Activated CD4-positive, alpha-beta T cell treated with anti-CD3 and anti-CD28 coated beads, Interleukin-2, amount 50 U/mL, for 16 hours (primary cell): ENCODE measurements at regions not wholly inside any gene's neighbourhood (a gene's known extent, or its start where the extent isn't known, plus 50 kb on each side); places are given as distances from the start of the nearest gene placed in this dataset.

ENCODE experiments used
- DNase-seq: peaks from one replicate; pipeline ENCODE4 v3.0.0-alpha.2; 2020

DNA sequence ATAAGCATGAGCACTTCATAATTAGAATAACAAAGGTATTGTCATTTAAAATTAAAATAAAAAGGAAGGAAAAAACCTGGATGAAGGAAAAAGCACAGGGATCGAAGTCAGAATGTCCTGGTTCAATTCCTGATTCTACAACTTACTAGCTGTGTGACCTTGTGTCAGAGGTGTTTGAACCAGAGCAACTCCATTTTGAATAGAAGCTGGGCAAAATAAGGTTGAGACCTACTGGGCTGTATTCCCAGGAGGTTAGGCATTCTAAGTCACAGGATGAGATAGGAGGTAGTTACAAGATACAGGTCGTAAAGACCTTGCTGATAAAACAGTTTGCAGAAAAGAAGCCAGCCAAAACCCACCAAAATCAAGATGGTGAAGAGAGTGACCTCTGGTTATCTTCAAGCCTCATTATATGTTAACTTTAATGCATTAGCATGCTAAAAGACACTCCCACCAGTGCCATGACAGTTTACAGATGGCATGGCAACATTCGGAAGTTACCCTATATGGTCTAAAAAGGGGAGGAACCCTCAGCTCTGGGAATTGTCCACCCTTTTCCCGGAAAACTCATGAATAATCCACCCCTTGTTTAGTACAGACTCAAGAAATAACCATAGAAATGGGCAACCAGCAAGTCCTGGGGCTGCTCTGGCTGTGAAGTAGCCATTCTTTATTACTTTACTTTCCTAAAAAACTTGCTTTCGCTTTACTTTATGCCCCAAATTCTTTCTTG is 412.7 kb downstream of the PIK3R1 start:
- no peak for DNase-seq

DNA sequence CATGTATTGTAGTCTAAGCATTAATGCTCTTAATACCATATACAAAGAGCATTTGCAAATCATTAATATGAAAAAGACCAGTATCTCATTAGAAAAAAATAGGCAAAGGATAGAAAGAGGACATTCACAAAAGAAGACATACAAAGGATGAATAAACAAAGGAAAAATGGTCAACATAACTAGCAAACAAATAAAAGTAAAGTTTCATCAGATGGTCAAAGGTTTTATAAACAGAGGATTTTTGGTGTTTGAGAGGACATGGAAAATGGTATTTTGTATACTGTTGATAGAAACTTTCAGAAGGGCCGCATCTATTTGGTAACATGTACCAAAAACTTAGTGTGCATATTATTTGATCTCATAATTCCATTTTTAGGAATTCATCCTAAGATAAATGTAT is 414.8 kb downstream of the PIK3R1 start:
- no peak for DNase-seq

DNA sequence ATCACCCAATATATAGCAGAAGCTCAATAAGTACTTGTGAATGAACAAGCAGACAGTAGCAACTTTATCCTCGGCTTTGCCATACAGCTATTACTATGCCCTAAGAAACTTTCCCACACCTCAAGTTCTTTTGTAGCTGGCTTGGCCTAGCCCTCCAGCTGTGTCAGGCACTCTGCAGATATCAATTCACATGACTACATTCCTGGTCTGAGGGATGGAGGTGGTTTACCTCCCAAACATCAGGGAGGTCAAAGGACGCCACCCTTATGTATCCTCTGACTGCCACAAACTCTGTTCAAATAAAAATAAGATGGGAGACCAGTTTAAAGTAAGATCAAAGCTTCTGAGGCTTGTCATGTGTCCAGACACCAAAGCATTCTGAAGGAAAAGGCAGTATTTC is 416.3 kb downstream of the PIK3R1 start:
- DNase-seq = no peak

DNA sequence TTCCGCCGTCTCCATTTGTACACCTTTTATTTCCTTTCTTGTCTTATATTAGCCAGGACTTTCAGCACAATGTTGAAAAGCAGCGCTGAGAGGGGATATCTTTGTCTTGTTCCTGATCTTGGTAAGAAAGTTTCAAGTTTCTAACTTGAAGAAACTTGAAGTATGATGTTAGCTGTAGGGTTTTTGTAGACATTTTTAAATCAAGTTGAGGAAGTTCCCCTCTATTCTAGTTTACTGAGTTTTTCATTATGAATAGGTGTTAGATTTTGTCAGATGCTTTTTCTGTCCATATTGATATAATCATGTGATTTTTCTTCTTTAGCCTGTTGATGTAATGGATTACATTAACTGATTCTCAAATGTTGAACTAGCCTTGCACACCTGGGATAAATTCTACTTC is 425.7 kb downstream of the PIK3R1 start:
- DNase-seq = no peak

DNA sequence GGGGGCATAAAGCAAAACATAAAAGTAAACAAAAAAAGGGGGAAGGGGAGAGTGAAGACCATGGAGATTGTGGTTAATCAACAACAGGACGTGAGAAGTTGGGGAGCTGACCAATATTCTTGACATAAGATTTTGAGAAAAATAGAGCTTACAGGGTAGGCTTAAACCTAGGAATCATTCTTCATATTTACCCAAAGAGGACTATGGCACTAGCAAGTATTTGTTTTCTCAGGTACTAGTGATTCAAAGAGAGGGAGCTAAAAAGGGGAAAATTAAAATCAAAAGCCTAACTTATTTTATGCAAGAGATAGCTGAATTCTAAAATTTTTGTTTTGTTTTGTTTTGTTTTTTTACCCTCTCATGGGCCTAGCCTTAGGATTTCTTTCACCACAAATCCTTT is 427.5 kb downstream of the PIK3R1 start:
- no peak for DNase-seq

DNA sequence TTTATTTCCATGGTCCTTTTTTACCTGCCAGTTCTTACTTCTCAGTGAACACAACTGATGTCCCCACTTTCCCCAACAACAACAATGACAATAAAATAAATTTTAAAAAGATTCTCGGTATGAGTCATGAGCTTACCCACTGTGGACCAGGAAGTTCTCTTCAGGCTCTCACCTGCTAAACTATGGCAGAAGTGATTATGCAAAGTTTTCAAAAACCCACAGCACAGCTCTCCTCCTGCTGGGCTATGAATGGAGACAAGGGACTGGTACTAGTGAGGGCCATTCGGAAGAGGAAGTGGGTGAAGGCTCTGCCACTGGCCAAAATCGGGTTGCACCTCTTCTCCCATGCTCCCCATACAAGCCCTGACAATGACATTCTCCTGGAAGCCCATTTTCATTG is 429.4 kb downstream of the PIK3R1 start:
- DNase-seq = no peak

DNA sequence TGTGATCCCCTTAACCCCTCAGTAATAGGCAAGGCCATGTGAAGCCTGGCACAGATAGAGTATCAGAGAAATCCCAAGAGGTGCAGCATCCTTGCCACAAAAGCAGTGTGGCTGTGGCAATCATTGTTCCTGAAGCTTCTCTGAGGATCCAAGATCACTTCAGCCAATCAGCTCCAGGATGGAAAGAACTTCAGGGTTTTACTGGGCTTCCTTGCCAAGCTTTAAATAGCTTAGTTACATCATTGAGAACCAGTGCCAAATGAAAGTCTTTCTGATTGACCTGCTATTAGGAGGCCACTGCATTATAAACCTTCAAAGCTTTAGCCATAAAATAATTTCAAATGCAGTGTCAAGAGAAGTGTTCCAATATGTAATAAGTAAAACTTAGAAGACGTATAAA is 430.6 kb downstream of the PIK3R1 start:
- no peak for DNase-seq

DNA sequence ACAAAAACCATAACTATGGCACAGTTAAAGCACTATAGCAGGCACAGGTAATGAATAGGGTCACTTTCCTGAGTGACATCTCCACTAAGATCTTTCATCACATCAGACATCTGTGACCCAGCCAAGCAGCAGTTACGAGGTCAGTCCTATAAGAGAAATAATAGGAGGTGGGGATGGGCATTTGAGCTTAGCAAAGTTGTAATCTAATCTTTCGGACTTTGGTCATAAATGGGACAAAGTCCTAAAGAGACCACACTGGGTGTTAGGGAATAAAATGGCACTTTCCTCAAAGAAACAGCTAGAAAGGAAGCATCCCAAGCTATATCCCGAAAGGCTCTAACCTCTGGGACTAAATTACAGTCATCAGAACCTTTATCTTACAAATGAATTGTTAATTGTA is 432.2 kb downstream of the PIK3R1 start:
- no peak for DNase-seq

DNA sequence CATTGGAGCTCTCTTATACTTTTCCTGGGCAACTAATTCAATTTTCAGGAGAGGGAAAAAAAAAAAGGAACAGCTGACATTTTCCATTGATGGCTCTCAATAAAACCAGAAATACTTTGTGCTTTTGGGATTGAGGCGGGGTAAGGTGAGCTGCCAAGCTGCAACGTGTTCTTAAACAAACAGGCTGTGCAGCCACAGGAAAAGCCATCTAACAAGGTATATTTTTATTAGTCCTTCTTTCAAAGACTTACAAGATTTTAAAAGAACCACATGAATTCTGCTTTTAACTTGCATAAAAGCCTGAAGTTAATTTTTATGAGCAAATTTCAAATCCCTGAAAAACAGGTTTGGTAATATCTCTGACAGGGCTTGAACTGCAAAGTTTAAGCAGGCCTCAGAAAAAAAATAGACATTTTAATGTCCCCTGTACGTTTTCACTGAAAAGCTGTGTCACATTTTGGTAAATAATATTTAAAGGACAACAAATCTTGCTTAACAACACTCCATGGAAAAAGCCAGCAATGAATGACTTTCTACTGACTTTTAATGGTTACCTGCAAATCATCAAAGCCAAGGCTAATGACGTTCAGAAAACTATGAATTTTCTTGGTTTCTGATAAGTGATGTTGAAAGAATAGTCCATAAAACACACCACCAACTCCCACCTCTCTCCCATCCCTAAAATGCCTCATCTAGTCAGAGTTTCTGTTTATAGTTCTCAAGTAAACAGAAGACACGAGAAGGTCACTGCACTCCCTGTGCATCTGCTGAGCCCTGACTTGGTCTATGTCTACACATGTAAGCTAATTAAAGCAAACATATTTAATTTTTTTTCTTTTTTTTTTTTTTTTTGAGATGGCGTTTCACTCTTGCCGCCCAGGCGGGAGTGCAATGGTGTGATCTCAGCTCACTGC is 433.6 kb downstream of the PIK3R1 start:
- no peak for DNase-seq

DNA sequence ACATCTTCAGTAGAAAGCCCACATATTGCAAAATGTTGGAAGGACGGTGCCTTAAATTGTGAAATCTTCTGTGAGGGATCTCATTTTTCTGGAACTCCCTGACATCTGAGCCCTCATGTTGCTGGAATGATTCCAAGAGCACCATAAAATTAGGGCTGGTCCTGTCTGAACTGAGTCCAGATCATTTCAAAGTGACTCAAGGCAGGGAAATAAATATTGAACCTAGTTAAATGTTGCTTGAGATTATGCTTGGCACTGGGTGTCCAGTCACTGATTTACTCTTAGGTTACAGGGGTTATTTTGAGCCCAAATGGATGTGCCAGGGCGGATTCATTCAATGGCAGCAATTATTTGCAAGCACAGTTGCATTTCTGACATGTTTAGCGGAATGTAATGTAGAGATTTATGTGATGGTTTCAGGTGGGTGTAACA is 437.0 kb downstream of the PIK3R1 start:
- no peak for DNase-seq

DNA sequence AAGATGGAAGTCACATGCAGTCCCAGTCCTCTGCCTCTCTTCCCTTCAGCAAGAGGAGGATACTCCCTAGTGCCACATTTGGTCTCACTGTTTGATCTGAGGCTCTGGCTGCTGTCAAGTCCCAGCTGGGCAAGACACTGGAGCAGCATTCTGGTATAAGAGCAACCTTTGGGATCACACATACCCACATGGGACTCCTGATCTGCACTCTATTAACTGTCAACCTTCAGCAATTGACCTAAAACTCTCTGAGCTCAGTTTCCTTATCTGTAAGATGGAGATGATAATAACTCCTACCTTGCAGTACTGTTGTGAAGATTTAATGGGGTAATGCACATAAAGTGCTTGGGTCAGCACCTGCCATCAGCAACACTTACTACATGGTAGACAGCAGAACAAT is 437.9 kb downstream of the PIK3R1 start:
- DNase-seq = no peak

DNA sequence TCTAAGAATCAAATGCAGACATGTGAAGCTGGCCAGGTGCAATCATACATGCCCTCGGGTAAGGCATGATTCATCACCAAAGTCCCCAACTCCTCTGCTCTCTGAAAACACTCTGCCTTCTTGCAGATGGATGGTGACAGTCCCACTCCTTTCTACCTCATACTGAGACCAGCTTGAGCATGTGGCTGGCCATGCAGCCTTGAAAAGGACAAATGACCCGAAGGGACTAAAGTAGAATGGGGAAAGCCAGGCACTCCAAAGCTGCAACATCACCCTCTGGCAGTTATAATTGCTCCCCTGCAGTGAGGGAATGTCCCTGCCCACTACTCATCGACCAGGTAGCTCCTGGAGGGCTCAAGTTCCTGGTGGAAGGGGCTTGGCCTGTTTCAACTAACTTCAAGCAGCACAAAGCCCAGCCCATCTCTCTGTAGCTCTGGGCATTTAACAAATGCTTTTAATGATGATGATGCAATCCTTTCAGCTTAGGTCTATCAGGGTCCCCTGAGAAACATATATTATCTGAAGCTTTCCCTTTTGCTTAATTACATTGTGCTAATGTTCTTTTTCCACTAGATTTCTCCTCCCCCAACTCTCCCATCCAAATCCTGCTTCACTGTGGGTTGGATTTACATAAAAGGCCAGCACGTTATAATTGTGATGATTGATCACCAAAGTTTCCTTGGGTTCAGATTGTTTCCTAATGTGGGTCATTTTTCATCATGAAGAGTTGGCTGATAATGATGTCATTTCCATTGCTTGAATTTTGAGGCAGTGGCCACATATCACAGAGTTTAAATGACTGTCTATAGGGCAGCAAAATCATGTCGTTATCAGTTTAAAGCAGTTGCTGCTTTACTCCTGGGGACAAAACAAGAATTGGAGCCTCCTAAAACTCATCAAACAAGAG is 436.5 kb upstream of the SLC30A5 start:
- DNase-seq = no peak

DNA sequence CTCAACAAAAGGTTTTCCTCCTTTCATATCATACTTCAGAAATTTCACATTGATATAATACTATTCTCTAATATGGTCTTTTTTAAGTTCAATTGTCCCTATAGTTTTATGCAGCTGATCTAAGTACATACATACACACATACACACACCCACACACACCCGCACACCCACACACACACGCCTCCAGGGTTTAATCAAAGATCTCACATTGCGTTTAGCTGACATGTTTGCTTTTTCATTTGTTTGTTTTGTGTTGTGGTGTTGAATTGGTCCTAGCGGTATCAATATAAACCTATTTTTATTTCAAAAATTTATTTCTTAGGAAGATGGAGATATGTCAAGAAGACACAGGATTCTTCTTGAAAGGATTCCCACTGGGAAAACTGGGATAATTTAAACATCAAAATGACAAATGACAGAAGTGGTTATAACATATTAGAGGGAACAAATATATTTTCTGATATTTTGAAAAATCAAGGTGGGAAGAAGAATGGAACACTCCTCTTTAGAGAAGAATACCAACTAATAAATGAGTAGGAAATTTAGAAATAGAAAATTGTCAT is 434.9 kb upstream of the SLC30A5 start:
- DNase-seq = no peak

DNA sequence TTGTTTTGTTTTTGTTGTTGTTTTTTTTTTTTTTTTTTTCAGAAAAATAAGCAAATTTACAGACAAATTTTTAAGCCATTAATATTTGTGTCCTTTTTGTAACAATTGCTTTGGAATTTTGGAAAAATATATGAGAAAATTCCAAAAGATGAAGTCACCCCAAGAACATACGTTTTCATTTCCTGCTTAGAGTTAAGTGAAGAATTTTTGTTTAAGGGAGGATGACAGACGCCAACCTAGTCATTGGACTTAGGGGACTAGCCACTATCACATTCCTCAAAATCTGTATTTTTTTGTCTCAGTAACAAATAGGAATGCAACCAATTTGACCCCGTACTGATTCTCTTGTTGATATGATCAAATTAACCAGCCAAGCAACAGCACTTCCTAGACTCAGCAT is 433.9 kb upstream of the SLC30A5 start:
- no peak for DNase-seq

DNA sequence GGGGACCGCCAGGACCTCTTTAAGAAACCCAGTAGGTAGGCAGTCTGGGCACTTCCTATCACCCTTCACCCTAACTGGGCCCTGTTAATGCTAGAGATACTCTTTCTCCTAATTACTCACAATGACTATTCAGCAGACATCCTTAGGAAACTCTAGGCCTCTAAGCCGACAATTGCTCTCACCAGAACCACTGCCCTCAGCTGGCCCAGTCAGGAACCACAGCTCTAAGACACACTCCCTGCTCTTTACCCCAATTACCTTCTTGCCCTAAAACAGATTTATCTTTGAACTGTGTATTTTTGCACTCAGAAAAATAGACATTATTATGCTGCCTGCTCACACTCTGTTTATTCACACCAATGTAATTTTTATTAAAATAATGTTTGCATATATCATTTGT is 432.6 kb upstream of the SLC30A5 start:
- DNase-seq = peak; percentile 10

DNA sequence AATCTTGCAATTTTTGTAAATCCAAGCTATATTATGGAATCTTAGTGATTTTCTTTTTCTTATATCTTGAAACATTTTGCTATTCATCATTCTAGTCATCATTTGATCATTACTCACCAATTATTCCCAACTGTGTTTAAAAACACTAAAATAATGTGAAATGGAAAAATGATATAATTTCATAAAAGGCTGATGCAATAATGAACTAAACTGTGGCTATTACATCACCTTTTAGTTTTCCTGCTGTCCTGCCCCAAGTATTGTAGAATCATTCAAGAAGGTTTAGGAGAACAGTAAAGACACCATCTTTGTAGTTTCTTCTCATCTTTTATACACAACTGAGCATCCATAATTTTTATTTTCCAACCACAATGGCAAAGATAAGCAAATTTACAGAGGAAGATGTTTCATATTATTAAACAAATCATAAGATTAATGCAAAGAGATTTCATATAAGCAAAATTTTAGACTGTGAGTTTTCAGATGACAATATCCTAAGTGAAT is 431.0 kb upstream of the SLC30A5 start:
- no peak for DNase-seq

DNA sequence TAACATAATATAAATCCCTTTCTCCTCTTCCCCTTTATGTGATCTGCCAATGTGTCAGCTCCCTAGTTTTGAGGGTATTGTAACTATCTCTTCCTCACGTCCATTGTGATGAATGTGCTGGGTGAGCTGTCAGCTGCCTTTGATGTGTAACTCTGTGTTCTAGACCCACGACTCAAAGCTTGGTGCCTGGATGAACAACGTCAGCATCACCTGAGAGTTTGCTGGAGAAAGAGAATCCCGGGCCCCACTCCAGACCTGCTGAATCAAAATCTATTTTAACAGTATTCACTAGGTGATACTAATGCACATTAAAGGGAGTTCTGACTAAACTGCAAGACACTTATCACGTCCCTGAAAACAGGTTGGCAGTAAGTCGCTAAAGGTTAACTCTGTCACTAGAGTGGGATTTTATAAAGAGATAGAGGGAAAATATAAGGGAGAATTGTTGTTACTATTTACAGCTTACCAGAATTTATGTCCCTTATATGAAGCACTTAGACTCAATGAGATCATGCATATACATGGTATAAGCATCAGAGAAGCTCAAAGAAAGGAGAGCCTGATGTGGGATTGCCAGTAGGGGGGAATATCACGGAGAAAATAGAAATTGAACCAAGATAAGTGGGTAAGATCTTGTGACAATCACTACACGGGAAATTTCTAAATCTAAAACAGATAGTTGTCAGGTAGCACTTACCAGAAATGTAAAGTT is 423.8 kb upstream of the SLC30A5 start:
- no peak for DNase-seq

DNA sequence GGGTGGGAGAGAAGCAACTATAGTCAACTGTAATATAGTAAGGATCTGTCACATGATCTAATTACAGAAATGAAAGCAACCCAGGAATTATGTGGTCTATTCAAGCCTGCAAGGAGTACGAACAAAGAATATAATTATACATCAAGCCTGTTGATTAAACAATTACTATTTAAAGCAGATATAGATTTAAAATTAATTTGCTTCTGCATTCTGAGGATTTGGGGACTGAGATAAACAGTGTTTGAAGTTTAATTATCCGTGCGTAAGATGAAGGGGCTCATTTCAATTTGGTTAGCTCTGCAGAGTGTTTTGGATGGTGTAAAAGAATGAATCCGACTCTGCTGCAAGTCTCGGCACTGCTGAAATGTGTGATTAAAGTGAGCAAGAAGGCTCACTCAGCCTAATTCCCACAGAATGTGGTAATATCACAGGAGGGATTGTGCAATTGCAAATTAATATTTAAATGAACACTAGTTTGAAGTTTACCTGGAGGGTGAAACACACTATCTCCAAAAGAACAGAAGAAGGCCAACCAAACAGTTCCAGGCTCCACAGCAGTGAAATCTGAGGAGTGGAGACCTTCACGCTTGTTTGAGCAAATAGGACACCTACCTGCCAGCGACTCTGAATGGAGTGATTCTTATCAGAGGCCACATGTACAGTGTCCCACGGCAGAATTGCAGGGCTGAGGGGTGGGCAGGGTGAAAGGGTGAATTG is 420.6 kb upstream of the SLC30A5 start:
- DNase-seq = no peak

DNA sequence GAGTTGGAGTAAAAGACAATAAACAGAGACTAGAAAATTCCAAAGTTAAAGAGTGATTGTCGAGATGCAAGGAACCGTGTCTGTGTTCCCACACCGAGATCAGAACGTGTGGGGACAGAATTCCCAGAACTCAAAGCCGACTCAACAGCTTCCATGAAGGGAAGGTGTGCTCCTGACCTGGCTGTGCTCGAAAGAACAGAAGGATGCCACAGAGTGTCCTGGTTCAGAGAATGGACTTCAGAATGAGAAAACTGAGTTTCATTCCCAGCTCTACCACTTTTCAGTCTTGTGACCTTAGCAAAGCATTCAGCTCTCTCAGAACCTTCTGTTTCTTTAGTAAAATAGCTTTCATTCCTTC is 420.0 kb upstream of the SLC30A5 start:
- no peak for DNase-seq

DNA sequence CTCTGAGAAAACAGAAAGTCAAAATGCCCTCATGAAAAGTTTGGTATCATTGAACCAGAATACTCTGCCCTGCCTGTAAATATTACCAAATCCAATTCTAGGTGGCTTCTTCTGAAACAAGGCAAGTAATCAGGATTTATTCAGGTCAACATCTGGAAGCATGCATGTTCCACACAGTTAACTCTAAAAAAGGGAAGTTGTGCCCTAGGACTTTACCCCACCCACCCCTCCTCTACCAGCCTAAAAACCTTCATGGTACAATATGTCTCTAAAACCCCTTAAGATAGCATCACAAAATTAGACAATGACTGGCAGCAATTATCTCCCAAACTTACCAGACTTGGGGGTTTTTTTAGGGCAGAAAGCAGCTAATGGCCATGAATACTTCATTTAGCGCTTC is 414.8 kb upstream of the SLC30A5 start:
- DNase-seq = no peak

DNA sequence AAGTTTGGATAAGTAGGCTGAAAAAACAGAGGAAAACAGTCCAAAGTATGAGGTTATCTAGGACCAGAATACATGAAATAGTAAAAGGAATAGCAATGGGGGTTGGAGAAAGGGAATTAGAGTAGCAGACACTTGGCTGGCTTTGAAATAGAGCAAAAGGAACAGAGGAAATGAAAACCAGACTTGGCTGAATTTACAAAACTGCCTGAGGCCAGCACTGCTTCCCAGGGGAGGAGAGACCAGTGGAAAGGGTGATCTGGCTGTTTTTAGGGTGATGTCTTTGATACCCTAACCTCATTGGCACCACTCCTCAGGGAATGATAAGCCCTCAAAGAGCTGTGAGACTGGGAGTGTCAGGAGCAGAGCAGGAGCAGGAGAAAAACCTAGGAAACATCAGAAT is 413.4 kb upstream of the SLC30A5 start:
- DNase-seq = no peak
